ENCODE measurements at regions not wholly inside any gene's neighbourhood (a gene's known extent, or its start where the extent isn't known, plus 50 kb on each side); places are given as distances from the start of the nearest gene placed in this dataset.

DNA sequence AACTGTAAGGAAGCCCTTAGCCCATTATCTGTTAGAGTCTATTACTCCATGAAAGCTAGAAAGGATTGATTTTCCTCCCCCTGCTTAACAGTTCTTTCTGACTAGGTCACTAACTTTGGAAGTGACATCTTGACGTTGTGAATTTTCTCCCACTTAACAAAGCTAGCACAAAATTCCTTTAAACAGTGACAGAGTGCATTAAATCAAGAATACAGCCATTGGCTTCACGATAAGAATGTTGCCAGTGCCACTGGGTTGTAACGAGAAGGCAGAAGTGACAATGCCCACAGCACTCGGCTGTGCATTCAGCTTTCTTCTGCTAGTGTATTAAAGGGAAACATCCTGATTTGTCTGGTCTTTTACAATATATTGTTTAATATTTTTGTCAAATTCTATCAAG lies 182.7 kb upstream of the DTNBP1 start:
- TF ChIP-seq, protein P1, sequence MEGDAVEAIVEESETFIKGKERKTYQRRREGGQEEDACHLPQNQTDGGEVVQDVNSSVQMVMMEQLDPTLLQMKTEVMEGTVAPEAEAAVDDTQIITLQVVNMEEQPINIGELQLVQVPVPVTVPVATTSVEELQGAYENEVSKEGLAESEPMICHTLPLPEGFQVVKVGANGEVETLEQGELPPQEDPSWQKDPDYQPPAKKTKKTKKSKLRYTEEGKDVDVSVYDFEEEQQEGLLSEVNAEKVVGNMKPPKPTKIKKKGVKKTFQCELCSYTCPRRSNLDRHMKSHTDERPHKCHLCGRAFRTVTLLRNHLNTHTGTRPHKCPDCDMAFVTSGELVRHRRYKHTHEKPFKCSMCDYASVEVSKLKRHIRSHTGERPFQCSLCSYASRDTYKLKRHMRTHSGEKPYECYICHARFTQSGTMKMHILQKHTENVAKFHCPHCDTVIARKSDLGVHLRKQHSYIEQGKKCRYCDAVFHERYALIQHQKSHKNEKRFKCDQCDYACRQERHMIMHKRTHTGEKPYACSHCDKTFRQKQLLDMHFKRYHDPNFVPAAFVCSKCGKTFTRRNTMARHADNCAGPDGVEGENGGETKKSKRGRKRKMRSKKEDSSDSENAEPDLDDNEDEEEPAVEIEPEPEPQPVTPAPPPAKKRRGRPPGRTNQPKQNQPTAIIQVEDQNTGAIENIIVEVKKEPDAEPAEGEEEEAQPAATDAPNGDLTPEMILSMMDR (IDR thresholded peaks at IDR 0.05; ENCODE audit: low read depth, low read length, missing control alignments) = no peak
- DNase-seq (ENCODE audit: extremely low read depth, low read depth) = no peak
- H3K4me3 ChIP-seq (replicated peaks; ENCODE audit: low read depth, low read length) = no peak overlapping the region

DNA sequence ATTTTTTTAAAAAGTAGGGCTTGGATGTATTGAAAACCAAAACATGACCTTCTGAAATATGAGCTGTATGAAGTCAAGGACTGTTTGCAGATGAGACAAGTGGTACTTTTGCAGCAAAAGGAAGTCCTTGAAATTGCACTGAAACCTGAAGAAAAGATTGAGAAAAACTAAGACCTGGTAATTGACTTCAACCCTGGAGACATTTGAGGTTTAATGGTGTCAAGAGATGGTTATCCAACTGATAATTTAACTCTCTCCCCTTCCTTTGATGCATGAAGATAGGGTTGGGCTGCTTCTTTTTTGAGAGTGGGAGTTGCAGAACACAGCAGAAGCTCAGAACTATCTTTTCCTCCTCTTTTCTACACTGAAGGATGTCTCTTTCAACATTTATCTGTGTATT lies 180.9 kb upstream of the DTNBP1 start:
- DNase-seq (ENCODE audit: extremely low read depth, low read depth) = no peak
- TF ChIP-seq, protein P1 (IDR thresholded peaks at IDR 0.05; ENCODE audit: low read depth, low read length, missing control alignments) = no peak

DNA sequence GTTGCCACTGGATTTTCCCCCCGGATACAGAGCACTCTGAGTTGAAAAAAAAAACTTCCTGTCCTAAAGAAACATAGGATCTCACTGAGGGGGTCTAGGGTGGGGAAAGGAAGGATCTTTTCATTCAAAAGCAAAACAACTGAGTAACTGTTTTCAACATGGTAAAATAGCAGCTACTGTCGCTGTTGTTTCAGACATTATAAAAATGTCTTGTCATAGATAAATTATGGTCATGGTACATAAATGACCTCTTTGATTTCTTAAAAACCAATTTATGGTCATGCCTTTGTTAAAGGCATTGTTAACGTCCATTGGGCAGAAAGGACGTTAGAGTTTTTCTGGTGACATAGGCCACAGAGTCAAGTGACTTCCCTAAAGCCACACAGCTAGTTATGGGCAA lies 180.4 kb upstream of the DTNBP1 start:
- TF ChIP-seq, protein P1 (IDR thresholded peaks at IDR 0.05; ENCODE audit: low read depth, low read length, missing control alignments) = no peak
- no peak for DNase-seq (ENCODE audit: extremely low read depth, low read depth)
- H3K4me3 ChIP-seq (replicated peaks; ENCODE audit: low read depth, low read length) = no peak overlapping the region

More for the DNA sequence above, 180.9 kb upstream of the DTNBP1 start:
- H3K4me3 ChIP-seq (replicated peaks; ENCODE audit: low read depth, low read length) = no peak overlapping the region

DNA sequence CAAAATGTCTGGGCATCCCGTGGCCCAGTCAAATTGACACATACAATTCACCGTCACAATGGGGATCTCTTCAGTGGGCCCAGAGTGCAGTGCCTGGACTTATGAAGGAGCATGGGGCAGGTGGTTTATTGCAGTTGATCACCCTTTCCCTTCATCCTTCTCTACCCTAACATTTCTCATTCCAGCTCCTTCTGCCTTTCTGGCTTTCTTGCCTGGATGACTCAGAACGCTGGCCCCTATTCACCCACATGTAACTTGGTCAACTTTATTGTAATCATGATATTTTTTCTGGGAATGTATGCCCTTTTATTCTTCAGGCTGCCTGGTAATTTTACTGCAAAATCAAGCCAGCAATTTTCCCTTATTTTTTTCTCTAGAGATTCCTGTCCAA lies 179.9 kb upstream of the DTNBP1 start:
- no peak overlapping the region for H3K4me3 ChIP-seq (replicated peaks; ENCODE audit: low read depth, low read length)
- DNase-seq (ENCODE audit: extremely low read depth, low read depth) = no peak
- TF ChIP-seq, protein P1 (IDR thresholded peaks at IDR 0.05; ENCODE audit: low read depth, low read length, missing control alignments) = no peak

DNA sequence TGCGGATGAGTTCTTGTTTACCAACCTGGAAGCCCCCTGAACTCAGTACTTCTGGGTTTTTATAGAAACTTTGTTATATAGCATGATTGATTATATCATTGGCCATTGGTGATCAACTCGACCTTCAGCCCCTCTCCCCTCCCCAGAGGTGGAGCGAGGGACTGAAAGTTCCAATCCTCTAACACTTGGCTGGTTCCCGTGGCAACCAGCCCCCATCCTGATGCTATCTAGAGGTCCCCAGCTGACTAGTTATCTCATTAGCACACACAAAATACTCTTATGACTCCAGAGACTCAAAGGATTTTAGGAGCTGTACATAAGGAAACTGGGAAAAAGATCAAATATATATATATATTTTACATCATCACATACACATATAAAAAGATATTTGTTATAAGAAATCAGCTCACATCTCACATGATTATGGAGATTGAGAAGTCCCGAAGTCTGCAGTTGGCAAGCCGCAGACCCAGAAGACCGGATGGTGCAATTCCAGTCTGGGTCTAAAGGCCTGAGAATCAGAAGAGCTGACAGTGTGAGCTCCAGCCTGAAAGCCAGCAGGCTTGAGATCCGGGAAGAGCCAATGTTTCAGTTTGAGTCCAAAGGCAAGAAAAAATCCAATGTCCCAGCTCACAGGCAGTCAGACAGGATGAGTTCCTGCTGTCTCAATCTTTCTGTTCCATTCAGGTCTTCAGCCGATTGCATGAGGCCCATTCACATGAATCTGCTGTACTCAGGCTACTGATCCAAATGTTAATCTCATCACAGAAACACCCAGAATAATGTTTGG lies 179.3 kb upstream of the DTNBP1 start:
- no peak overlapping the region for H3K4me3 ChIP-seq (replicated peaks; ENCODE audit: low read depth, low read length)
- no peak for DNase-seq (ENCODE audit: extremely low read depth, low read depth)
- TF ChIP-seq, protein P1 (IDR thresholded peaks at IDR 0.05; ENCODE audit: low read depth, low read length, missing control alignments) = no peak

DNA sequence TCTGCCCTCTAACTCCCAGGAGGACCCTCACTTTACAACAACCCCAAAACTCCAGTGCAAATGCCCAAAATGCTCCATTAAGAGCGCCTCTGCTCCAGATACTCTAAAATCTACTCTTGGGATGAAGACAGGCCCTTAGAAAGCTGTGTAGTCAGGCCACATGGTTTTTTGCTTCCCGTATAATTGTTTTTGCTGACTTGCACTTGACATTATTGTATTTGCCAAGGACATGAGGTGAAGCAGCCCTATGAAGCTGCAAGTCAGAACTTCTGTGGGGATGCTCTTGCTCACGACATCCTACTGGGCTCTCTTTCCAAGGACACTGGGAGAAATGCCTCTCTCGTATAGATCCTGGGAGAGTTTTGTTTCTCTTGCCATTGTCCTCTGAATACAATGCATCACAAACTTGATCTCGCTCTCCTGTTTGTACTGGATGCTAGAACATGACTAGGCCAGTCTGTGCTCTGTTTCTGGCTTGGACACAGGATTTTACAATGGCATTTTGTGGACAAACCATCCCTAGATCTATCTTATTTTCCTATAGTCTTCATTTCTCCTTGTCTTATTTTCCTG lies 177.2 kb upstream of the DTNBP1 start:
- TF ChIP-seq, protein P1 (IDR thresholded peaks at IDR 0.05; ENCODE audit: low read depth, low read length, missing control alignments) = no peak
- H3K4me3 ChIP-seq (replicated peaks; ENCODE audit: low read depth, low read length) = no peak overlapping the region
- DNase-seq (ENCODE audit: extremely low read depth, low read depth) = no peak
